GM23338 (cell line): ENCODE measurements at regions not wholly inside any gene's neighbourhood (a gene's known extent, or its start where the extent isn't known, plus 50 kb on each side); places are given as distances from the start of the nearest gene placed in this dataset.

Source experiments
- ATAC-seq: fragments of 200-7000 bp; cut with Tn5 transposase; 3 replicates; pipeline ENCODE4 v1.9.1; 2020
- DNase-seq: peaks from one replicate; pipeline ENCODE4 v3.0.0-alpha.2; 2015; ENCODE audit warnings: low spot score
- H2AFZ ChIP-seq: fragments of 200-600 bp; sonication (generic); 2 replicates; pipeline ENCODE4 v1.8.0; 2016; ENCODE audit warnings: antibody characterized with exemption, mild to moderate bottlenecking, moderate library complexity
- H3F3A ChIP-seq: fragments of 200-600 bp; sonication (generic); replicated peaks from 2 replicates; pipeline ENCODE4 v1.8.0; 2017; ENCODE audit warnings: antibody characterized with exemption, mixed run types, low read depth
- H3K27ac ChIP-seq: fragments of 200-600 bp; sonication (generic); 2 replicates; pipeline ENCODE4 v1.6.1; 2016; ENCODE audit warnings: low read depth
- H3K27me3 ChIP-seq: fragments of 200-600 bp; sonication (generic); 2 replicates; pipeline ENCODE4 v1.8.0; 2016; ENCODE audit warnings: mild to moderate bottlenecking, mixed run types, moderate library complexity; ENCODE audit not compliant: insufficient read depth
- H3K36me3 ChIP-seq: fragments of 200-600 bp; sonication (generic); 2 replicates; pipeline ENCODE4 v1.8.0; 2016; ENCODE audit warnings: mild to moderate bottlenecking; ENCODE audit not compliant: insufficient read depth
- H3K4me1 ChIP-seq: fragments of 200-600 bp; sonication (generic); 2 replicates; pipeline ENCODE4 v1.8.0; 2016; ENCODE audit warnings: mild to moderate bottlenecking, moderate library complexity; ENCODE audit not compliant: insufficient read depth
- H3K4me2 ChIP-seq: fragments of 200-600 bp; sonication (generic); 2 replicates; pipeline ENCODE4 v1.7.1; 2017; ENCODE audit warnings: mixed run types
- H3K4me3 ChIP-seq: fragments of 200-600 bp; sonication (generic); 2 replicates; pipeline ENCODE4 v1.6.1; 2016; ENCODE audit warnings: mixed run types
- H3K79me2 ChIP-seq: fragments of 200-600 bp; sonication (generic); replicated peaks from 2 replicates; pipeline ENCODE4 v1.8.0; 2017; ENCODE audit warnings: mild to moderate bottlenecking; ENCODE audit not compliant: insufficient read depth
- H3K9me2 ChIP-seq: fragments of 200-600 bp; sonication (generic); 2 replicates; pipeline ENCODE4 v1.8.0; 2017; ENCODE audit not compliant: insufficient read depth
- H4K20me1 ChIP-seq: fragments of 200-600 bp; sonication (generic); replicated peaks from 2 replicates; pipeline ENCODE4 v1.8.0; 2017; ENCODE audit warnings: mild to moderate bottlenecking; ENCODE audit not compliant: insufficient read depth
- H3K27ac Mint-ChIP-seq: 2 replicates; pipeline ENCODE4 v1.8.0; 2020; ENCODE audit warnings: inconsistent platforms, mild to moderate bottlenecking, moderate library complexity, mixed read lengths
- H3K27me3 Mint-ChIP-seq: 3 replicates; pipeline ENCODE4 v1.8.0; 2022; ENCODE audit warnings: low read depth, mild to moderate bottlenecking, moderate library complexity, mixed read lengths, inconsistent platforms; ENCODE audit not compliant: insufficient read depth, poor library complexity
- H3K36me3 Mint-ChIP-seq: 3 replicates; pipeline ENCODE4 v1.8.0; 2021; ENCODE audit warnings: low read depth, mild to moderate bottlenecking, inconsistent platforms, moderate library complexity, mixed read lengths
- H3K4me1 Mint-ChIP-seq: 3 replicates; pipeline ENCODE4 v1.8.0; 2020; ENCODE audit warnings: mild to moderate bottlenecking, inconsistent platforms, mixed read lengths
- H3K4me3 Mint-ChIP-seq: 3 replicates; pipeline ENCODE4 v1.8.0; 2021; ENCODE audit warnings: moderate library complexity, mild to moderate bottlenecking, inconsistent platforms, mixed read lengths
- H3K9me3 Mint-ChIP-seq: 3 replicates; pipeline ENCODE4 v1.8.0; 2020; ENCODE audit warnings: moderate library complexity, mild to moderate bottlenecking, inconsistent platforms, mixed read lengths
- CREB1 ChIP-seq: fragments of 250-450 bp; sonication (Bioruptor Pico); IDR thresholded peaks from 2 replicates; pipeline ENCODE4 v1.5.0; 2020; ENCODE audit warnings: low read depth, mild to moderate bottlenecking, moderate library complexity
- EZH2 ChIP-seq: fragments of 200-600 bp; sonication (generic); IDR thresholded peaks from one replicate; pipeline ENCODE4 v1.8.0; 2017; ENCODE audit warnings: antibody characterized with exemption, mild to moderate bottlenecking, low read depth; ENCODE audit not compliant: unreplicated experiment
- EZH2phosphoT487 ChIP-seq: fragments of 200-600 bp; sonication (generic); IDR thresholded peaks from one replicate; pipeline ENCODE4 v1.8.1; 2018; ENCODE audit warnings: antibody characterized with exemption; ENCODE audit not compliant: unreplicated experiment
- JUNB ChIP-seq: IDR thresholded peaks from one replicate; pipeline ENCODE4 v1.6.1; 2016; ENCODE audit warnings: antibody characterized with exemption; ENCODE audit not compliant: unreplicated experiment
- NANOG ChIP-seq: IDR thresholded peaks from 2 replicates; pipeline ENCODE4 v1.6.1; 2016; ENCODE audit warnings: antibody characterized with exemption, borderline replicate concordance
- POLR2AphosphoS5 ChIP-seq: IDR thresholded peaks from 2 replicates; pipeline ENCODE4 v1.6.1; 2016; ENCODE audit warnings: antibody characterized with exemption, low read depth
- ZNF331 ChIP-seq: fragments of 250-450 bp; sonication (Bioruptor Pico); IDR thresholded peaks from 2 replicates; pipeline ENCODE4 v1.5.0; 2020; ENCODE audit warnings: low read depth, mild to moderate bottlenecking, moderate library complexity
- TF ChIP-seq, protein P1 (sequence below): IDR thresholded peaks from one replicate; pipeline ENCODE4 v1.6.1; 2018; ENCODE audit warnings: antibody characterized with exemption; ENCODE audit not compliant: unreplicated experiment
- TF ChIP-seq, protein P2 (sequence below): IDR thresholded peaks from 2 replicates; pipeline ENCODE4 v1.6.1; 2016; ENCODE audit warnings: antibody characterized with exemption
- TF ChIP-seq, protein P3 (sequence below): fragments of 250-450 bp; sonication (Bioruptor Pico); IDR thresholded peaks from 2 replicates; pipeline ENCODE4 v1.5.0; 2020; ENCODE audit warnings: mild to moderate bottlenecking, moderate library complexity

DNA sequence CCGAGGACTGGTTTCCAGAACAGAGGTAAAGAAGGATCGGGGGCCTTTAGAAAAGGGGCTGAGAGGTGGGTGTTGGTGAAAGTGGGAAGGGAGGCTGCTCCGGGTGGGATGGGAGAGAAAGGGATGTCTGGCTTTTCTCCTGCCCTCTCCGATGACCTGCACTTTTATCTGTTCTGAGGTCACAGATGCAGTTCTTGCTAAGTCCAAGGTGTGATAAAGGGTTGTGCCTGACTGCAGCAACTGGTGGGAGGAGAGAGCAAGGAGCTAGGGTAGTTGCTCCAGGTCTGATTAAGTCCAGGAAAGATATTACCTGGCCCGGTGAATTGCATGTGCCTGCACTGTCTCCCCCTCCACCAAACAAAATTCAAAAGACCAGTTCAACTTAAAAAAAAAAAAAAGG lies 145.6 kb upstream of the SOX4 start:
- H3K36me3 Mint-ChIP-seq: no peaks in the 10 kb centered on the region
- Histone ChIP-seq H3K4me1 (no peaks in the 10 kb centered on the region), H3K36me3 (no peaks in the 10 kb centered on the region), H4K20me1 (no peaks in the 10 kb centered on the region), H3K4me3 (no peak overlapping the region), H3K4me2 (no peak overlapping the region), H3K9me2 (no peaks in the 10 kb centered on the region), H3K27me3 (no peaks in the 10 kb centered on the region), H3K79me2 (no peaks in the 10 kb centered on the region), H2AFZ (peak overlapping the region; percentile 23; the same call in 1 of the 2 replicates), H3K27ac (no peak overlapping the region), H3F3A (no peaks in the 10 kb centered on the region)
- H3K4me3 Mint-ChIP-seq: no peak overlapping the region
- no peaks in the 10 kb centered on the region for H3K27me3 Mint-ChIP-seq
- no peaks in the 10 kb centered on the region for H3K4me1 Mint-ChIP-seq
- H3K27ac Mint-ChIP-seq: no peak overlapping the region
- no peak for TF ChIP-seq NANOG
- TF ChIP-seq EZH2: no peak
- TF ChIP-seq POLR2AphosphoS5: no peak
- TF ChIP-seq, protein P1, sequence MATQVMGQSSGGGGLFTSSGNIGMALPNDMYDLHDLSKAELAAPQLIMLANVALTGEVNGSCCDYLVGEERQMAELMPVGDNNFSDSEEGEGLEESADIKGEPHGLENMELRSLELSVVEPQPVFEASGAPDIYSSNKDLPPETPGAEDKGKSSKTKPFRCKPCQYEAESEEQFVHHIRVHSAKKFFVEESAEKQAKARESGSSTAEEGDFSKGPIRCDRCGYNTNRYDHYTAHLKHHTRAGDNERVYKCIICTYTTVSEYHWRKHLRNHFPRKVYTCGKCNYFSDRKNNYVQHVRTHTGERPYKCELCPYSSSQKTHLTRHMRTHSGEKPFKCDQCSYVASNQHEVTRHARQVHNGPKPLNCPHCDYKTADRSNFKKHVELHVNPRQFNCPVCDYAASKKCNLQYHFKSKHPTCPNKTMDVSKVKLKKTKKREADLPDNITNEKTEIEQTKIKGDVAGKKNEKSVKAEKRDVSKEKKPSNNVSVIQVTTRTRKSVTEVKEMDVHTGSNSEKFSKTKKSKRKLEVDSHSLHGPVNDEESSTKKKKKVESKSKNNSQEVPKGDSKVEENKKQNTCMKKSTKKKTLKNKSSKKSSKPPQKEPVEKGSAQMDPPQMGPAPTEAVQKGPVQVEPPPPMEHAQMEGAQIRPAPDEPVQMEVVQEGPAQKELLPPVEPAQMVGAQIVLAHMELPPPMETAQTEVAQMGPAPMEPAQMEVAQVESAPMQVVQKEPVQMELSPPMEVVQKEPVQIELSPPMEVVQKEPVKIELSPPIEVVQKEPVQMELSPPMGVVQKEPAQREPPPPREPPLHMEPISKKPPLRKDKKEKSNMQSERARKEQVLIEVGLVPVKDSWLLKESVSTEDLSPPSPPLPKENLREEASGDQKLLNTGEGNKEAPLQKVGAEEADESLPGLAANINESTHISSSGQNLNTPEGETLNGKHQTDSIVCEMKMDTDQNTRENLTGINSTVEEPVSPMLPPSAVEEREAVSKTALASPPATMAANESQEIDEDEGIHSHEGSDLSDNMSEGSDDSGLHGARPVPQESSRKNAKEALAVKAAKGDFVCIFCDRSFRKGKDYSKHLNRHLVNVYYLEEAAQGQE: no peak
- TF ChIP-seq JUNB: no peak
- TF ChIP-seq, protein P2, sequence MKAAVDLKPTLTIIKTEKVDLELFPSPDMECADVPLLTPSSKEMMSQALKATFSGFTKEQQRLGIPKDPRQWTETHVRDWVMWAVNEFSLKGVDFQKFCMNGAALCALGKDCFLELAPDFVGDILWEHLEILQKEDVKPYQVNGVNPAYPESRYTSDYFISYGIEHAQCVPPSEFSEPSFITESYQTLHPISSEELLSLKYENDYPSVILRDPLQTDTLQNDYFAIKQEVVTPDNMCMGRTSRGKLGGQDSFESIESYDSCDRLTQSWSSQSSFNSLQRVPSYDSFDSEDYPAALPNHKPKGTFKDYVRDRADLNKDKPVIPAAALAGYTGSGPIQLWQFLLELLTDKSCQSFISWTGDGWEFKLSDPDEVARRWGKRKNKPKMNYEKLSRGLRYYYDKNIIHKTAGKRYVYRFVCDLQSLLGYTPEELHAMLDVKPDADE: no peak
- TF ChIP-seq CREB1 (CRISPR knock-in tag): no peak
- TF ChIP-seq EZH2phosphoT487: no peak
- TF ChIP-seq ZNF331 (CRISPR knock-in tag): no peak
- TF ChIP-seq, protein P3, sequence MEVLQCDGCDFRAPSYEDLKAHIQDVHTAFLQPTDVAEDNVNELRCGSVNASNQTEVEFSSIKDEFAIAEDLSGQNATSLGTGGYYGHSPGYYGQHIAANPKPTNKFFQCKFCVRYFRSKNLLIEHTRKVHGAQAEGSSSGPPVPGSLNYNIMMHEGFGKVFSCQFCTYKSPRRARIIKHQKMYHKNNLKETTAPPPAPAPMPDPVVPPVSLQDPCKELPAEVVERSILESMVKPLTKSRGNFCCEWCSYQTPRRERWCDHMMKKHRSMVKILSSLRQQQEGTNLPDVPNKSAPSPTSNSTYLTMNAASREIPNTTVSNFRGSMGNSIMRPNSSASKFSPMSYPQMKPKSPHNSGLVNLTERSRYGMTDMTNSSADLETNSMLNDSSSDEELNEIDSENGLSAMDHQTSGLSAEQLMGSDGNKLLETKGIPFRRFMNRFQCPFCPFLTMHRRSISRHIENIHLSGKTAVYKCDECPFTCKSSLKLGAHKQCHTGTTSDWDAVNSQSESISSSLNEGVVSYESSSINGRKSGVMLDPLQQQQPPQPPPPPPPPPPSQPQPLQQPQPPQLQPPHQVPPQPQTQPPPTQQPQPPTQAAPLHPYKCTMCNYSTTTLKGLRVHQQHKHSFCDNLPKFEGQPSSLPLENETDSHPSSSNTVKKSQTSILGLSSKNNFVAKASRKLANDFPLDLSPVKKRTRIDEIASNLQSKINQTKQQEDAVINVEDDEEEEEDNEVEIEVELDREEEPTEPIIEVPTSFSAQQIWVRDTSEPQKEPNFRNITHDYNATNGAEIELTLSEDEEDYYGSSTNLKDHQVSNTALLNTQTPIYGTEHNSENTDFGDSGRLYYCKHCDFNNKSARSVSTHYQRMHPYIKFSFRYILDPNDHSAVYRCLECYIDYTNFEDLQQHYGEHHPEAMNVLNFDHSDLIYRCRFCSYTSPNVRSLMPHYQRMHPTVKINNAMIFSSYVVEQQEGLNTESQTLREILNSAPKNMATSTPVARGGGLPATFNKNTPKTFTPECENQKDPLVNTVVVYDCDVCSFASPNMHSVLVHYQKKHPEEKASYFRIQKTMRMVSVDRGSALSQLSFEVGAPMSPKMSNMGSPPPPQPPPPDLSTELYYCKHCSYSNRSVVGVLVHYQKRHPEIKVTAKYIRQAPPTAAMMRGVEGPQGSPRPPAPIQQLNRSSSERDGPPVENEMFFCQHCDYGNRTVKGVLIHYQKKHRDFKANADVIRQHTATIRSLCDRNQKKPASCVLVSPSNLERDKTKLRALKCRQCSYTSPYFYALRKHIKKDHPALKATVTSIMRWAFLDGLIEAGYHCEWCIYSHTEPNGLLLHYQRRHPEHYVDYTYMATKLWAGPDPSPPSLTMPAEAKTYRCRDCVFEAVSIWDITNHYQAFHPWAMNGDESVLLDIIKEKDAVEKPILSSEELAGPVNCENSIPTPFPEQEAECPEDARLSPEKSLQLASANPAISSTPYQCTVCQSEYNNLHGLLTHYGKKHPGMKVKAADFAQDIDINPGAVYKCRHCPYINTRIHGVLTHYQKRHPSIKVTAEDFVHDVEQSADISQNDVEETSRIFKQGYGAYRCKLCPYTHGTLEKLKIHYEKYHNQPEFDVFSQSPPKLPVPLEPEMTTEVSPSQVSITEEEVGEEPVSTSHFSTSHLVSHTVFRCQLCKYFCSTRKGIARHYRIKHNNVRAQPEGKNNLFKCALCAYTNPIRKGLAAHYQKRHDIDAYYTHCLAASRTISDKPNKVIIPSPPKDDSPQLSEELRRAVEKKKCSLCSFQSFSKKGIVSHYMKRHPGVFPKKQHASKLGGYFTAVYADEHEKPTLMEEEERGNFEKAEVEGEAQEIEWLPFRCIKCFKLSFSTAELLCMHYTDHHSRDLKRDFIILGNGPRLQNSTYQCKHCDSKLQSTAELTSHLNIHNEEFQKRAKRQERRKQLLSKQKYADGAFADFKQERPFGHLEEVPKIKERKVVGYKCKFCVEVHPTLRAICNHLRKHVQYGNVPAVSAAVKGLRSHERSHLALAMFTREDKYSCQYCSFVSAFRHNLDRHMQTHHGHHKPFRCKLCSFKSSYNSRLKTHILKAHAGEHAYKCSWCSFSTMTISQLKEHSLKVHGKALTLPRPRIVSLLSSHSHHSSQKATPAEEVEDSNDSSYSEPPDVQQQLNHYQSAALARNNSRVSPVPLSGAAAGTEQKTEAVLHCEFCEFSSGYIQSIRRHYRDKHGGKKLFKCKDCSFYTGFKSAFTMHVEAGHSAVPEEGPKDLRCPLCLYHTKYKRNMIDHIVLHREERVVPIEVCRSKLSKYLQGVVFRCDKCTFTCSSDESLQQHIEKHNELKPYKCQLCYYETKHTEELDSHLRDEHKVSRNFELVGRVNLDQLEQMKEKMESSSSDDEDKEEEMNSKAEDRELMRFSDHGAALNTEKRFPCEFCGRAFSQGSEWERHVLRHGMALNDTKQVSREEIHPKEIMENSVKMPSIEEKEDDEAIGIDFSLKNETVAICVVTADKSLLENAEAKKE (CRISPR knock-in tag): no peak
- no peaks in the 10 kb centered on the region for H3K9me3 Mint-ChIP-seq
- DNase-seq (no peak), ATAC-seq (no peak)
